22Rv1 (cell line): ENCODE measurements at regions not wholly inside any gene's neighbourhood (a gene's known extent, or its start where the extent isn't known, plus 50 kb on each side); places are given as distances from the start of the nearest gene placed in this dataset.

Experiments
- CTCF ChIP-seq: fragments of 450-650 bp; IDR thresholded peaks from 2 replicates; pipeline ENCODE4 v1.5.1; 2017; ENCODE audit warnings: mild to moderate bottlenecking
- ZFX ChIP-seq: fragments of 450-650 bp; IDR thresholded peaks from 2 replicates; pipeline ENCODE4 v1.6.1; 2017; ENCODE audit warnings: antibody characterized with exemption, borderline replicate concordance

GRCh38 chrX:23616361-23616760 lies 50.9 kb upstream of the PRDX4 start:
- TF ChIP-seq CTCF (peak; percentile 59), ZFX (no peak)
